NCI-H1417 treated with DMSO at 0.1 percent for 48 hours (cell line): ENCODE measurements at regions not wholly inside any gene's neighbourhood (a gene's known extent, or its start where the extent isn't known, plus 50 kb on each side); places are given as distances from the start of the nearest gene placed in this dataset.

ENCODE experiments used
- DNase-seq: peaks from one replicate; lab custom pipeline; 2025; lab: John Stamatoyannopoulos, UW

GRCh38 chr20:7708782-7709181 is 231.5 kb downstream of the HAO1 start:
- DNase-seq: no peak

- no peak for DNase-seq
These were observed 229.8 kb downstream of the HAO1 start for GRCh38 chr20:7710440-7710839.

GRCh38 chr20:7712661-7713060 is 227.6 kb downstream of the HAO1 start:
- DNase-seq: no peak

GRCh38 chr20:7714549-7714948 is 225.7 kb downstream of the HAO1 start:
- DNase-seq: no peak

GRCh38 chr20:7716286-7716972 is 223.8 kb downstream of the HAO1 start:
- no peak for DNase-seq

- no peak for DNase-seq
These were observed 217.7 kb downstream of the HAO1 start for GRCh38 chr20:7722564-7722963.

GRCh38 chr20:7723284-7723683 is 217.0 kb downstream of the HAO1 start:
- DNase-seq: no peak

- DNase-seq: no peak
These were observed 211.9 kb downstream of the HAO1 start for GRCh38 chr20:7728338-7728737.

- DNase-seq: no peak
These were observed 206.0 kb downstream of the HAO1 start for GRCh38 chr20:7734216-7734615.

- peak; percentile 1 for DNase-seq
These were observed 203.9 kb downstream of the HAO1 start for GRCh38 chr20:7736336-7736735.

GRCh38 chr20:7741866-7742265 is 198.4 kb downstream of the HAO1 start:
- DNase-seq: no peak

GRCh38 chr20:7742479-7742878 is 197.8 kb downstream of the HAO1 start:
- DNase-seq: no peak

- no peak for DNase-seq
These were observed 195.8 kb downstream of the HAO1 start for GRCh38 chr20:7744411-7744810.

GRCh38 chr20:7748624-7749023 is 191.6 kb downstream of the HAO1 start:
- DNase-seq: no peak

GRCh38 chr20:7754102-7754501 is 186.2 kb downstream of the HAO1 start:
- DNase-seq: no peak

GRCh38 chr20:7758406-7758805 is 181.9 kb downstream of the HAO1 start:
- no peak for DNase-seq

GRCh38 chr20:7760247-7761031 is 179.8 kb downstream of the HAO1 start:
- no peak for DNase-seq

- no peak for DNase-seq
These were observed 175.0 kb downstream of the HAO1 start for GRCh38 chr20:7765221-7765620.

- peak; percentile 73 for DNase-seq
These were observed 170.2 kb downstream of the HAO1 start for GRCh38 chr20:7770046-7770445.

- peak; percentile 81 for DNase-seq
These were observed 169.7 kb downstream of the HAO1 start for GRCh38 chr20:7770578-7770977.

- no peak for DNase-seq
These were observed 167.9 kb downstream of the HAO1 start for GRCh38 chr20:7772371-7772770.

- no peak for DNase-seq
These were observed 166.7 kb downstream of the HAO1 start for GRCh38 chr20:7773511-7773910.

GRCh38 chr20:7775072-7775471 is 165.2 kb downstream of the HAO1 start:
- no peak for DNase-seq

GRCh38 chr20:7776148-7776547 is 164.1 kb downstream of the HAO1 start:
- DNase-seq: no peak
